ENCODE measurements at regions not wholly inside any gene's neighbourhood (a gene's known extent, or its start where the extent isn't known, plus 50 kb on each side); places are given as distances from the start of the nearest gene placed in this dataset.

GRCh38 chr5:6184481-6184880, 193.9 kb downstream of the MED10 start:
- Histone ChIP-seq H2AFZ (ENCODE audit: low read length) (no peak overlapping the region), H3K36me3 (ENCODE audit: insufficient read depth, low read length) (no peaks in the 10 kb centered on the region), H3K27me3 (ENCODE audit: insufficient read depth, low read length) (no peaks in the 10 kb centered on the region), H4K20me1 (ENCODE audit: insufficient read depth, low read length) (no peaks in the 10 kb centered on the region), H3K4me2 (ENCODE audit: low read length) (no peak overlapping the region), H3K4me3 (ENCODE audit: low read depth, low read length, poor library complexity, severe bottlenecking) (no peak overlapping the region), H3K9me3 (ENCODE audit: low read length) (no peaks in the 10 kb centered on the region), H3K79me2 (ENCODE audit: insufficient read depth, low read length) (no peaks in the 10 kb centered on the region), H3F3A (ENCODE audit: insufficient read depth, low read length) (no peaks in the 10 kb centered on the region), H3K4me1 (ENCODE audit: insufficient read depth, low read length, severe bottlenecking) (peaks cover 73% of the 10 kb centered on the region), H3K9ac (ENCODE audit: low read length) (no peak overlapping the region), H3K27ac (ENCODE audit: low read depth, low read length, poor library complexity, severe bottlenecking) (no peak overlapping the region), H3K9me2 (ENCODE audit: low read depth, low read length) (no peaks in the 10 kb centered on the region)
- no peak for TF ChIP-seq EZH2 (IDR thresholded peaks at IDR 0.05; ENCODE audit: borderline replicate concordance, low read length)
- no peak for TF ChIP-seq CTCF (IDR thresholded peaks at IDR 0.05; ENCODE audit: low read length)

GRCh38 chr5:6183391-6184390, 194.7 kb downstream of the MED10 start:
- H3F3A ChIP-seq (ENCODE audit: insufficient read depth, low read length), result no peaks in the 10 kb centered on the region
- H3K36me3 ChIP-seq (ENCODE audit: insufficient read depth, low read length), result no peaks in the 10 kb centered on the region

GRCh38 chr5:6182271-6182815, 196.0 kb downstream of the MED10 start:
- Histone ChIP-seq H3K9me2 (ENCODE audit: low read depth, low read length) (no peaks in the 10 kb centered on the region), H3K27me3 (ENCODE audit: insufficient read depth, low read length) (no peaks in the 10 kb centered on the region), H2AFZ (ENCODE audit: low read length) (no peak overlapping the region), H4K20me1 (ENCODE audit: insufficient read depth, low read length) (no peaks in the 10 kb centered on the region), H3K9ac (ENCODE audit: low read length) (no peak overlapping the region), H3K36me3 (ENCODE audit: insufficient read depth, low read length) (no peaks in the 10 kb centered on the region), H3K4me2 (ENCODE audit: low read length) (no peak overlapping the region; the same call in 1 of the 2 replicates), H3K9me3 (ENCODE audit: low read length) (no peaks in the 10 kb centered on the region), H3K27ac (ENCODE audit: low read depth, low read length, poor library complexity, severe bottlenecking) (peak overlapping the region; percentile 62), H3K4me3 (ENCODE audit: low read depth, low read length, poor library complexity, severe bottlenecking) (no peak overlapping the region), H3F3A (ENCODE audit: insufficient read depth, low read length) (no peaks in the 10 kb centered on the region), H3K79me2 (ENCODE audit: insufficient read depth, low read length) (no peaks in the 10 kb centered on the region), H3K4me1 (ENCODE audit: insufficient read depth, low read length, severe bottlenecking) (peaks cover 63% of the 10 kb centered on the region)
- no peak for TF ChIP-seq CTCF (IDR thresholded peaks at IDR 0.05; ENCODE audit: low read length)
- TF ChIP-seq EZH2 (IDR thresholded peaks at IDR 0.05; ENCODE audit: borderline replicate concordance, low read length), result no peak

More at GRCh38 chr5:6183391-6184390, 194.7 kb downstream of the MED10 start:
- Histone ChIP-seq H3K4me1 (ENCODE audit: insufficient read depth, low read length, severe bottlenecking) (peaks cover 65% of the 10 kb centered on the region), H3K9ac (ENCODE audit: low read length) (no peak overlapping the region), H3K27me3 (ENCODE audit: insufficient read depth, low read length) (no peaks in the 10 kb centered on the region), H3K9me2 (ENCODE audit: low read depth, low read length) (no peaks in the 10 kb centered on the region), H3K27ac (ENCODE audit: low read depth, low read length, poor library complexity, severe bottlenecking) (no peak overlapping the region), H3K4me2 (ENCODE audit: low read length) (no peak overlapping the region), H3K4me3 (ENCODE audit: low read depth, low read length, poor library complexity, severe bottlenecking) (no peak overlapping the region), H3K9me3 (ENCODE audit: low read length) (no peaks in the 10 kb centered on the region), H3K79me2 (ENCODE audit: insufficient read depth, low read length) (no peaks in the 10 kb centered on the region), H4K20me1 (ENCODE audit: insufficient read depth, low read length) (no peaks in the 10 kb centered on the region), H2AFZ (ENCODE audit: low read length) (no peak overlapping the region)
- TF ChIP-seq CTCF (IDR thresholded peaks at IDR 0.05; ENCODE audit: low read length) (no peak), EZH2 (IDR thresholded peaks at IDR 0.05; ENCODE audit: borderline replicate concordance, low read length) (no peak)
